ENCODE measurements at regions not wholly inside any gene's neighbourhood (a gene's known extent, or its start where the extent isn't known, plus 50 kb on each side); places are given as distances from the start of the nearest gene placed in this dataset.

- TF ChIP-seq CTCF (IDR thresholded peaks at IDR 0.05) (no peak), POLR2A (IDR thresholded peaks at IDR 0.05) (no peak)
- intact Hi-C loops (cut with DNase I): no loop called here
- Histone ChIP-seq H3K27ac (no peak overlapping the region), H3K4me3 (no peak overlapping the region), H3K27me3 (no peaks in the 10 kb centered on the region), H3K36me3 (no peaks in the 10 kb centered on the region), H3K4me1 (no peaks in the 10 kb centered on the region), H3K9me3 (no peaks in the 10 kb centered on the region)
- WGBS (ENCODE audit: insufficient coverage, low coverage, low lambda C conversion rate, missing lambda C conversion rate): 69% methylated on average over 10 of the region's 16 CpGs
- ATAC-seq (no peak), DNase-seq (no peak)
Observed at GRCh38 chr13:111917901-111918300, 149.0 kb upstream of the SOX1 start.

- Histone ChIP-seq H3K9me3 (no peaks in the 10 kb centered on the region), H3K36me3 (no peaks in the 10 kb centered on the region), H3K4me3 (no peak overlapping the region), H3K4me1 (no peaks in the 10 kb centered on the region), H3K27me3 (no peaks in the 10 kb centered on the region), H3K27ac (no peak overlapping the region)
- DNase-seq (no peak), ATAC-seq (no peak)
- intact Hi-C loops (cut with DNase I): no loop called here
- TF ChIP-seq POLR2A (IDR thresholded peaks at IDR 0.05): no peak
- no CpG with 5 or more reads among the region's 13 CpGs for WGBS (ENCODE audit: insufficient coverage, low coverage, low lambda C conversion rate, missing lambda C conversion rate)
Observed at GRCh38 chr13:111919286-111919685, 147.7 kb upstream of the SOX1 start.

- H3K4me1 ChIP-seq: no peaks in the 10 kb centered on the region
- intact Hi-C loops (cut with DNase I): no loop called here
- no peaks in the 10 kb centered on the region for H3K27me3 ChIP-seq
- no peak for ATAC-seq
- H3K4me3 ChIP-seq: no peak overlapping the region
- H3K27ac ChIP-seq: no peak overlapping the region
- H3K9me3 ChIP-seq: no peaks in the 10 kb centered on the region
- 38% methylated on average over 10 of the region's 13 CpGs for WGBS (ENCODE audit: insufficient coverage, low coverage, low lambda C conversion rate, missing lambda C conversion rate)
- no peak for DNase-seq
- no peak for TF ChIP-seq POLR2A (IDR thresholded peaks at IDR 0.05)
- TF ChIP-seq CTCF (IDR thresholded peaks at IDR 0.05): no peak
- H3K36me3 ChIP-seq: no peaks in the 10 kb centered on the region
Observed at GRCh38 chr13:111919849-111920248, 147.1 kb upstream of the SOX1 start.

- no peaks in the 10 kb centered on the region for H3K36me3 ChIP-seq
- ATAC-seq: no peak
Observed at GRCh38 chr13:111920306-111920931, 146.5 kb upstream of the SOX1 start.

More at GRCh38 chr13:111920306-111920931, 146.5 kb upstream of the SOX1 start:
- WGBS (ENCODE audit: insufficient coverage, low coverage, low lambda C conversion rate, missing lambda C conversion rate): 68% methylated on average over 8 of the region's 21 CpGs
- no peaks in the 10 kb centered on the region for H3K9me3 ChIP-seq
- DNase-seq: no peak
- TF ChIP-seq POLR2A (IDR thresholded peaks at IDR 0.05) (no peak), CTCF (IDR thresholded peaks at IDR 0.05) (no peak)
- no peak overlapping the region for H3K4me3 ChIP-seq
- H3K27me3 ChIP-seq: no peaks in the 10 kb centered on the region
- intact Hi-C loops (cut with DNase I): no loop called here
- no peak overlapping the region for H3K27ac ChIP-seq
- H3K4me1 ChIP-seq: no peaks in the 10 kb centered on the region
